HS-5 (cell line): ENCODE measurements at regions not wholly inside any gene's neighbourhood (a gene's known extent, or its start where the extent isn't known, plus 50 kb on each side); places are given as distances from the start of the nearest gene placed in this dataset.

Experiments used
- DNase-seq: peaks from one replicate; pipeline ENCODE4 v3.0.0-alpha.2; 2012; ENCODE audit warnings: low read depth

DNA sequence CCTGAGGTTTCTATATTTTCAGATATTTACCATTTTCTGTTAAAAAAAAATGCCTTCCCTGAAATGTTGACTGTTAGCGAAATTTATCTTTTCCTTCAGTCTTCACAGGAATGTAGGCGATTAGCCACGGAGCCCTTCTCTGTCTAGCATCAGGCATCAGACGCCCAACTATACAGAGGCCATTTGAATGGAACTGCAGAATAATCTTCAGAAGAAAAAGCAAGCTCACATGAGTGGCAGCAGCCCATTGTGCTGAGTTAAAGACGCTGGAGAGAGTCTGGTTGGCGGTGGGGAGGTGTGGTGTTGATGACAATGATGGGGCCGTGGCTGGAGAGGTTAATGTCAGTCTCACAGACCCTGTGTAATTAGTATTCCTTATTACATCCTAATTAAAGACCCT is 196.8 kb upstream of the LEF1 start:
- DNase-seq = no peak

DNA sequence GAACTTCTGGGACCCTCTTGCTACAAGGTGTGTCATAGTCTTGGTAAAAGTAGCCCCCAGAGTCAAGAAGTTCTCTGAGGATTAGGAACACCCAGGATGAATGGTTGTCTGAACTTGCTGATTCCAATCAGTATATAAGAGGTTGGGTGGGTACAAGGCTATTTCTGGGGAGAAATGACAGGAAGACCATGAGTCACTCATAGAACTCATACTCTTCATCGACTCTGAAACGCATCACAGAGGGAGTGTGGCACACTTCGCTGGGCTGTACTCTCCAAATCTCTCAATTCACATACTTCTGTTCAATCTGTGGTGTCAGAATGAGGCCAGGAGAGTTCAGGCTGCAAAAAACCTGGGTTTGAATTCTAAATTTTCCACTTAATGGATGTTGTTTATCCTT is 193.2 kb upstream of the LEF1 start:
- DNase-seq = no peak

DNA sequence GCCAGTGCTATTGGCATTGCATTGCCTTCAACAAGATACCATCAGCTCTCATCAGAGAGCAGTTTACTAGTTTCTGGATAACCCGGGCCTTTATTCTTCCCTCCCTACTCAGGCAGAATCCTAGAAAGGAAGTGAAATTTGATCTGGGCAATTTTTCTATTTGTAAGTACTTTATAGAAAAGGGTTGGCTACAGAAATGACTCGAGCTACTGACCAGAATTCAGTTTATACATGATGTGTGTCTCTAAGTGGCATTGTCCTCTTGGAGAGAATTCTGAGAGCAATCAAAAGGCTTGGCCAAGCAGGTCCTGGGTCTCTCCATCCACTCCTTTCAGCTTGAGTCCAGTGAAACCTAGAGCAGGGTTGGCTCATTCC is 192.7 kb upstream of the LEF1 start:
- DNase-seq = no peak

DNA sequence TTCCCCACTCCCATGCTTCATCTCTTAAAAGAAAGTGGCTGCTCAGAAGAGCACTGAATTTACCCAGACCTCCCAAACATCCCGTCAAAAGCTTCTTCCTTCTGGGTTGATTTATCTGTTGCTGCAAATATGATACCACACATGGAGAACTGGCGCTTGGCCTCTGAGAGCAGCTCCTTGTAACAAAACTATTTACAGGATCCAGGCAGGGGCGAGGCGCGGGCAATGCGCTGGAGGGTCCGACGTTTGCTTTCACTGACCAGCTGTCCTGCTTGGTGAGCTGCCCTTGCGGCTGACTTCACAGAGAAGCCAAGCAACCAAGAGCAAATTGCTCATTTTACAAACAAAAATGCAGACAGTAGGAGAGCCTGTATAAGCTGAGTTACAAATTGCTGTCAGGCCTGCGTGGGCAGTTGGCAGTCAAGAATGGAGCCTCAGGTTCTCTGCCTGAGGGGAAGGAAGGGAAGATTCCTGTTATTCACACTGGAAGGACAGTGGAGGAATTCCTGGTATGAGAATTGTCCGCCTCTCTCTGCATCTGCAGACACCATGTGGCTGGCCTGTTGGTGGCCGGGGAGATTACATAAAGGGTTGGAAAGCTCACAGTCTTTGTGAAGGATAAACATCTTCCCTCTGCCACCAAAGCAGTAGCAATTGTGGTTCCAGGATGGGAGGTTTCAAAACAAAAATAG is 192.2 kb upstream of the LEF1 start:
- no peak for DNase-seq

DNA sequence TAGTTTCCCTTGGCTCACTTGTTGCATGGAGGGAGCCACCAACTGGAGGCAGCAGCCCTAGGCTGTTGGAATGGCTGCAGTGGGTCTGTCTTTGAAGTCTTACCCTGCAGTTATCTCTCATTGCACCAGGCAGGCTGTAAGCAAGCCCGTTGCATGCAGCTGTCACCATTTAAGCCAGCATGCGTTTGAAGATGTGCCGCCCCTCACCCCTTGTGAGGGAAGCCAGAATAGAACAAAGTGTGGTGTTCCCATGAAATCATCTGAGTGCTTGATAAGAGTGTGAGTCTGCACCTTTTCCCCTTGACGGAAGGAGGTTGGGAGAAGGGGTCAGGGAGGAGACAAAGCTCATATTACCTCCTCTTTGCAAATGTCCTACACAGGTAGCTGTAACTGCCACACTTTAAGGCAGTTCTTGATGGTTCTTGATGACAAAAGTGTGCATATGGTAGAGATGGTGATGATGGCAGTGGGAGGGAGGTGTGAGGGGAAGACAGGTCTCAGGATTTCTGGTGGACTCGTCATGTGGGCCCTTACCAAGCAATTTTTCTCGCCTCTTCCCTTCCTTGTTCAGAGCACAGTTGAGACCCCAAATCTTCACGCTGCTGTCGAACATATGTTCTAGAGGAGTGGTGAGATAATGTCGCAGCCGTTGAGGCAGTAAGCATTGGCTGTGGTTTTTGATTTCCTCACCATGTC is 191.4 kb upstream of the LEF1 start:
- no peak for DNase-seq

DNA sequence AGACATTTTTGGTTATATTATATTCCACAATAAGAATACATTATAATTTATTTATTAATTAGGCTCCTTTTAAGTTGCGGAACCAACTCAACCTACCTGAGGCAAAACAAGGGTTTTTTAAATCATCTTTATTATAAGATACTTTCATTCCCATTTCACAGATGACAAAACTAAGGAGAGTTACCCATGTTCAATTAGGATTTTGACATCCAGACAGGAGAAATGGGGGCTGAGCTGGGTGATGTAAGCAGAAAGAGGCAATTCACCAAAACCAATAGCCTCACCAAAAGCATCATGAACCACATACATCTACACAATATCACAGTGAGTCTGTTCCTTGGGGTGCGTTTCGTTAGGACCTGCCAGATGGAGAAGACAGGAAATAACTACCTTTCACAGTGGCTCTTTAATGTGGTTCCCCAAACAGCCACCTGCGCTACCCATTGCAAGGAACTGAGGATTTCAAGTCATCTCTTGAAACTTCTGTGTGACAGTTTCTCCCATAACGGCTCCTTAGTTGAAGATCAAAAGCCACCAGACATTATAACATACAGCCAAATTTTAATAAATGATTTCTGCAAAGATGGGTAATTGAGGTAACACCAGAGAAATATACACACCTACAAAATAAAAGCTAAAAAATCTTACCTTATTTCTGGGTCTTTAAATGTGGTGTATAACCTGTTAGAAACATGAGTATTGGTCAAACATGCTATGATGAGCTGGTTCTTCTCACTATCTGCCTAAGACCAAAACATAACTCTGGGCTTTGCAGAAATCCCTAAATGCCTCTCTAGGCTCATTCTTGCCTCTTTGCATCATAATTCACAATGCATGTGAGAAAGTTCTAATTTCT is 190.6 kb upstream of the LEF1 start:
- DNase-seq = no peak

DNA sequence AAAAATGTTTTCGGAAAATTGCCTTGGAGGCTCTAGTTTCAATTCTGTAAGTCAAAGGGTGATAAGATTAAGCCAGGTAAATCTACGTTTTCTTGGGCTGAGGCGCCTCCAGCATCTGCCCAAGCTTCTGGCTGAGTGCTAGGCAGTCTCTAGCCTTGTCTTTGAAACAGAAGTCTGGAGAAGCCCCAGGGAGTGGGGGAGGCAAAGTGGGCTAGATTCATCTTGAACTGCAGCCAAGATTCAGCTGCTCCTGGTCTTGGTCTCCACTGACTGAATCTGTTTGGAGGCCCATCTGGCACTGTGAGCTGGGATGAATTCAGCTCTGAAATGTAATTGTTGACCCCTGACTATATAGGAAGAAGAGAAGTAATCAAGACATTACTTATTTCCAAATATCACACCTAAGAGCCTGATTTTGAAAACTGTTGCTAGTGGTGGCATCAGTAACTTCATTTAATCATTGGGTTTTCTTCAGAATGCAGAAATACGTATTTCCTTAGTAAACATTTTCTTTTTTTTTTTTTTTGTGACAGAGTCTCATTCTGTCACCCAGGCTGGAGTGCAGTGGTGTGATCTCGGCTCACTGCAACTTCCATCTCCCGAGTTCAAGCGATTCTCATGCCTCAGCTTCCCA is 187.3 kb upstream of the LEF1 start:
- no peak for DNase-seq

DNA sequence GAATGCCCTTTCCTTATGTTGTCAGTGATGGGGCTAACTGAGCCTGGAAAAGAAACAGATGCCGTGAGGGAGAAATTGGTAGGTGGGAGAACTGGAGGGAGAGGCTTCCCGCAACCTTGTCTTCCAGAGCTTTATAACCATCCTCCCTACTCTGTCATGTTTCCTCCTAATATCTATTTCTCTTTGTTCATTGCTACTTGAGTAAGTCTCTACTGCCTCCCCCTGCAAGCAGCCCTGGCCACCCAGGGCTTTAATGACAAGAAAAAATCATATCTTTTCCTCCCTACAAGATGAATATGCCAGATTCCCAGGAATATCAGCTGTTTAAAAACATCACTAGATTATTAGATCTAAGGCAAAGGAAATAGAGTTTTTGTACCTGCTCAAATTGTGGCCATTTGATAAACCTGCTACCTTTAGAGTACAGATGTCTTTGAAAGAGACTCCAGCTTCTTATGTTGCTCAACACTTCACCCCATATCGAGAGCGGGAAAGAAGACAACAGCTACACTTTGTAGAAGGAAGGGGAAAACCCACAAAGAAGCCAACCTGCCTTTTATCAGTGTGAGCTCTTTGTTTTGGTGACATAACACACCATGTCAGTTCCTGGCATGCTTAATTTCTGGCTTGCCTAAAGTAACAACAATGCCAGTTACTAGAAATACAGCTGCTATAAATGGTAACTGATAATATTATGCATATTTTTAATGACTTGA is 186.6 kb upstream of the LEF1 start:
- no peak for DNase-seq

DNA sequence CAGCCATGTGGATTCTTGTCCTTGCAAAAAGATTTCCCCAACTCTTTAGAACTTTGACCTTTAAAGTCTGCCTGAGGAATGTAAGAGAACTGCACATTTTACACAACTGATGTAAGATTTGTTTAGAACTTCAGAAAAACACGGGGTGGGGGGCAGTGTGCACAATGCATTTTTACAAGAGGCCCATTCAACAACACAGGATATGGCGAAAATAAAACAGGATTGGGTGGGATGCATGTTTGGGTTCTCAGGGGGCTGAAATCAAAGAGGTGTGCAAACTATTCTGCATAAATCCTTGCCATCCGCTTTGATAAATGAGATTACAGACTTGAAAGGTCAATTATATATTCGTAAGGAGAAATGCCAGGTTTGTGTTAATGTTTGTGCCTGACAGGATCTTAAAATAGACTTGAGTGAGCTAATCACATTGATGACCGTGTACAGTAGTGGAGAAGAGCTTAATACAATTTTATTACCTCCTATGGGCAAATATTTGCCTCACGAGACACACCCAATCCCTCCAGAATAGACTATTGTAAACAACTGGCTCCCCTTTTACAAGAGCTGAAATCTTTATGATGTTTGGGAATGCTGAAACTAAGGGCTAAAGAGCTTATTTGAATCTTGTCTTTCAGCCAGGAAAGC is 184.1 kb upstream of the LEF1 start:
- no peak for DNase-seq

DNA sequence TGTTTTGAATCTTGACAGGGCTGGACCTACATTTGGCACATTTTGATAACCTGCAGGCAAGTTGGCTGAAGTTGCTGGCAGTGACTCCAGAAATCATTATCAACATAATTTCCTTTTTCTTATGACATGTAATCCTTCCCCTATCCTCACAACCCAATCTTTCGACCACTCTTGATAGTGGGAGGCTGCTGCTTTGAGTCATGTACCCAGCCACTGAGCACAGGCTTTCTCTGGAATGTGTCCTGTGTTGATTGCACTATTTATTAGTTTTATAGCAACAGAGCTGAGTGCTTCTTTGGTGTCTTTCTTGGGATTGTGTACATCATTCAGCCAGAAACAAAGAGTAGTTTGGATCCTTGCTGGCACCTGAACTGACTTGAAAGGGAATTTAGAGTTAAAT is 183.1 kb upstream of the LEF1 start:
- no peak for DNase-seq

DNA sequence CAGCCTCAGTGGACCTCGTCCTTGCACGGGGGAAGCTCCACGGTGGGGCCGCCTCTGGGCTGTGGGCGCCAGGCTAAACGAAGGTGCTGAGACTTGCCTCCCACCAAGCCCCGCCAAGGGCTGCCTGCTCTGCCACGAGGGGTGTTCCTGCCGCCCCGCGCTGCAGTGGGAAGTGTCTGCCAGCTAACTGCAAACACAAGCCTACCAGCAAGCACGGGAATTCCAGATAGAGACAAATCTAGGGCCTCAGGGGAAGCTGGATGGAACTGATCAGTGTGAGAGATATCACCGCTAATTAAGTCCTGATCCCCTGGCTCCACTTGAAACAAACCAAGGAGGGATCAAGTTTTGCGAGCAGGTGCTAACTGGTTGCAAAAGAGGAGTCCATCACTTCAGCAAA is 181.6 kb upstream of the LEF1 start:
- no peak for DNase-seq

DNA sequence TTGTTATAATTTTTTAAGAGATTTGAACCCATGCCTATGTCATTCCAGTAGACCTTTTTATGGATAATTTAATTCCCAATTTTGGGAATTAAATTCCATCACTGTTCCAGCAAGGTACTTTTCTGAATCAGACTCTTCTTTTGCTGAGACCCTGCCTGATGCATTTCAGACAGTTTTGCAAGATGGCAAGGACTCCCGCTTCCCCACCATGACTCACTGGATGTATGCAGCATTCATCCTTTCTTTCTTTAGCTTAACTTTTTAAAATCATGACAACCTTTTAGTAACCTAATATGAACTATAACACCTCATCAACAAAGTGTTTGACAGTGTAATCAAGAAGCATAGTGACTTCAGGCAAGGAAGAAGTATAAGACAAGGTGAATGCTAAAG is 178.1 kb upstream of the LEF1 start:
- no peak for DNase-seq

DNA sequence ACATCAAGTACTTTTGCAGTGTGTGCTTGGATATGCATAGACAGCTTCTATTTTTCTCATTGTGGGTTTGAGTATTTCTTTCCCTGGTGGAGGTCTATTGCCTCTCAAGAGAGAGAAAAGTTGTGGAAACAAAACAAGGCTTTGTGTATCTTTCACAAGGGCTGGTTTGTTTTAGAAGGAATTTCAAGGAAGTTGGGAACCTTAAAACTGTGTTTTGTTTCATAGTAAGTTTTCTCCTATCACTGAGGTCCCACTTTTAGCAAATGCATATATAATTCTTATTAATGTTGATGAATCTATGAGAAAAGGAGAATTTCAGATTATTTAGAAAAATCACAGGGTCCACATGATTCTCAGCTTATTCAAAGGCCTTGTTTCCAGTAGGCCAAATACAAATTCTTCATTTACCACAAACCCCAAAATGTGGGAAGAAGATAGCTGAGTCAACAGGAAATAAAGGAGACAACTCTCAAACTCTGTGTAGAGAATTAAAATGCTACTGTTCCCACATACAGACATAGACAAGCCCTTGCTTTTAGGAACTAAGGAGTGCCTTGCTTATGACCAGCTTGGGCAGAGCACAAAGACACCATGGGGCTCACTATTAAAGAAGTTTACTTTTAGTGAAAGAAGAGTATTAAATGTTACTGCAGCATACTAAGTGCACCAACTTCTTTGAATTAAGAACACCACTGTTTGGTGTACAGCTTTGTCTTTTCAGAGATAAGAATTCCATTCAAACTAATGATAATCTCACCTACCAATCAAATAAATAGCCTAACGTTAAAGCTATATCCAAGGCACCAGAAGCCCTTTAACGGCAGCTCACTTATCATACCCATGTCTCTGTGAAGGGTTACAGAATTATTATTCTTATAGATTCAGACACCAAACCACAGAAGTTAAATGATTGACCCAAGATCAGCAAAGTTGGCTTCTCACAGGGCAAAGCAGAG is 177.4 kb upstream of the LEF1 start:
- DNase-seq = peak; percentile 14

DNA sequence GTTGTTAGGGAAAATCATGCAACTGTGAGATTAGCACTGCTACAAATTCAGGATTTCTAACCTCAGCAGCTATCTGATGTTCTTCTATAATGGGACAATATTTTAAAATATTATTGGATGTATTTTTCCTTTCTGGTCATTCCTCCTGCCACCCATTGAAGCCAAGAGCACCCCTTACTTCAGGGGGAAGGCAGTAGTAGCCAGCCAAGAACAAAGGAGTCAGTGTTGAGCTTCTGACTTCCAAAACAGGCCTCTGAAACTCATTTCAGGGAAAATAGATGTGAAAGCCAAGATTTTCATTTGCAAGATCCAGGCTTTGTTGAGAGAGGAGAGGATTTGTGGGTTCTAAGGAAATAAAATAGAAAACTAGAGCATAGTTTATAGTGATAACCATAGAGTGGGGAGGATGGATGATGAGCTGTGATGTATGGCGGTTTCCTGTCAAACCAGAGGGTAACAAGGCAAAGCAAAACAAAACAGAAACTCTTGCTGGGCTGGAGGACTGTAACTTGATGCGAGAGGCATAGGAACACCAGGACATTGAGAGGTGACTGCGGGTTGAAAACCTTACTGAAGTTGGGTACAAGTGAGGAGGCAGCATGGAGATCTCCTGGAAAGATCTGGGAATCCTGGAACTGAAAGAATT is 173.7 kb upstream of the LEF1 start:
- DNase-seq = no peak

DNA sequence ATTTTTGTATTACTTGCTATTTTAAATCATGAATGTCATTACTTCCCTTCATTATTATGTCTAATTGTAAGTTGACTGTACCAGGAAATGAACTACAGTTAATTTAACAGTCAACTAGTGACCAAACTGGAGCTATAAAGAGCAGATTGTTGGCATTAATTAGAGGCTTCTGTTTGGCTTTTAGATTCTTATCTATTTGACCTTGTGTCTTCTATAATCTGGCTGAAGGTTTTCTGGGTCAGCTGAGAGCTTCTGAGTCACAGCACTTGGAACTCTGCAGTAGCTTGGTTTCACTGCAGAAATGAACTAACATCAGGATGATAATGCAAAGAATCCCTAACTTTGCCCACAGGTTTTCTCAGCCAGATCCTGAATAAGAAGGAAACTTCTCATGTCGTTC is 169.2 kb upstream of the LEF1 start:
- DNase-seq = no peak

DNA sequence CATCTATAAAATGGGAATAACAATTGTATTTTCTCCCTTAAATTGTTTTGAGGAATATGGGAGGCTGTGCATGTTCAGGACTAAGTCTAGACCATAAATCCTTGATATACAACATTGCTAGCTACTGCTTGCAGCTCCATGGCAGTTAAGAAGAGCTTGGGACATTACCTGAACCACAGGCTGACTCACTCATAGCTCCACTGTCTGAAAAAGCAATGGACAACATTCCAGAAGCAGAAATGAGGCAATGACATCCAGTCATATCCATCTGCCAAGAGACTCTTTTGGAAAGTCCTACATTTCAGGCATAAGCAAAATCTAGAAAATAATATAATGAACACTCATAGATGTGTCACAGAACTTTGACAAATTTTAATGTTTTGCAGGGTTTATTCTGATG is 167.3 kb upstream of the LEF1 start:
- peak; percentile 33 for DNase-seq

DNA sequence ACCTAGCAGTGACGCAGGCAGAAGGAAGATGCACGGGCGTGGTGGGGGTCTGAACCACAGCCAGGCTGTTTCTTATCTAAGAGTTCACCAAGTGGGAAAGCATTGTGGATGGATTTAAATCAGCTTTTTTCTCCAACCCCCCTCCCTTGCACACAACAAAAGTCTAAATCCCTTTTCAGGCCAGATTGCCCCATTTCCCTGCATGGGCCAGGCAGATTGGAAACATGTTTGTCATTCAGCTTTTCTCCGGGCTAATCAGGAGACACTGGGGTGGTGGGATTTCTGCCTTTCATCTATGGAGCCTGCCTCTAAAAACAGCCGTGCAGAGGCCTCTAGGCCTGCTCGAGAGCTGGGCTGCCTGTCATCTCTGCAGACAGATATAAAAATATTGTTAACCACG is 166.3 kb upstream of the LEF1 start:
- DNase-seq = no peak

DNA sequence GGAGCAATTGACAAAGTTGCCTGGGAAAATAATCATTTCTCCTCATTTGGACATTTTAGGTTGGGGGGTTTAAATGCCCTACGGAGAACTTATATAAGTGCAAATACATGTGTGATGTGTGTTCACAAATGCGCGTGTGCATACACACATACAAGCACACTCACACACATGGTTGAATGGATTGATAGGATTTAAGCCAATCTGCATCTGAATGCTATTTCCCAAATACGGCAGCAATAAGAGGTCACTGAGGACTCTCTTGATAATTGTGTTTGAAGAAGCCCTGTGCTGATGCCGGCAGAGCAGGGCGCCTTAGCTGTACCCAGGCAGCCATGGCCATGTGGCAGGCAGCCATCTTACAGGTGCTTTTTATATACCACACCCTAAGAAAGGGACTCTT is 165.3 kb upstream of the LEF1 start:
- DNase-seq = no peak

DNA sequence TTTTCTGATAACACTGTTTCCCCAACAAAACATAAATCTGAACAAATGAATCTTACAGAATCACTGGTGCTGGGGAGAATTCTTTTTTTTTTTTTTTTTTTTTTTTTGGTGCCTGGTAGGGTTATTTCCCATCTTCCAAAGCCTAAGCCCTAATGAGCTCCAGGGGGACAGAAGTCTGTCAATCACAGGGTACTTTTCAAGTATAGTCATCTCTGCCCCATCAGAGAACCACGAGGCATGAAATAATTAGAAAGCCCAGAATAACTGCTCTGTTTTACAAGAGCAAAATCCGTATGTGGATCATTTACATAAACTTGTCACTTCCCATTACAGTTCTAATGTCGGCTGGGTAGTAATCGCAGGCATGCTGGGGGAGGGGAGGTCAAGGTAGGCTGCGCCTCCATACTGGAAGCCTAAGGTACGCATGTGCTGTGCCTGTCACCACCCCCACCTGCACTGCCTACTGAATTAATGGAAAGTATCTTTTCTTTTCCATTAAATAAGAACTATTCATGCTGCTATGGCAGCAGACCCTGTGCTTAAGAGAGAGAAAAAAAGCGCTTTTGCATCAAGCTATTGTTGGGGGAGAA is 164.7 kb upstream of the LEF1 start:
- DNase-seq = no peak
